T-cell (primary cell): ENCODE measurements at regions not wholly inside any gene's neighbourhood (a gene's known extent, or its start where the extent isn't known, plus 50 kb on each side); places are given as distances from the start of the nearest gene placed in this dataset.
"Not testable (repeated sequence)": the region's sequence is repeated elsewhere in the genome, so short reads cannot be mapped to it uniquely, and the experiment has no call there.

Source experiments
- ATAC-seq, 4 experiments: fragments of 200-7000 bp in 3 of 4; fragments of 150-1000 bp in 1 of 4; cut with Tn5 transposase; replicated peaks in 1 of 4; 1 replicate in 3 of 4; 2 replicates in 1 of 4; pipeline ENCODE4 v1.10.0; 2021; ENCODE audit warnings: moderate library complexity in 3 of 4, mild to moderate bottlenecking in 2 of 4, moderate number of reproducible peaks in 1 of 4
- CTCF ChIA-PET, 2 donors: fragments of 300-600 bp; sonication (Branson Sonifier 250); formaldehyde crosslinking; loops; one replicate each; lab custom pipeline; 2022; ENCODE audit warnings: antibody characterized with exemption in 2 of 2; lab: Charles Lee
- POLR2A ChIA-PET, 2 donors: fragments of 300-600 bp; sonication (Branson Sonifier 250); formaldehyde crosslinking; loops; one replicate each; lab custom pipeline; 2022; ENCODE audit warnings: antibody characterized with exemption in 2 of 2; lab: Charles Lee
- DNase-seq, 35 experiments: peaks; one replicate each; pipeline versions ENCODE4 v3.0.0 to v3.0.0-alpha.2; 2013 to 2023
- H3K27ac ChIP-seq: one replicate; pipeline ENCODE4 v1.5.1; 2013; ENCODE audit warnings: low read length
- H3K27me3 ChIP-seq, 2 experiments: replicated peaks in 1 of 2; 1 replicate in 1 of 2; 2 replicates in 1 of 2; pipeline versions ENCODE4 v1.6.1 to v1.7.0; 2013; ENCODE audit warnings: low read length in 1 of 2, mixed read lengths in 1 of 2; ENCODE audit not compliant: control insufficient read depth in 2 of 2, insufficient read depth in 2 of 2; ENCODE audit errors: extremely low read depth in 1 of 2
- H3K36me3 ChIP-seq, 2 donors: 1 replicate in 1 of 2; 2 replicates in 1 of 2; pipeline versions ENCODE4 v1.6.1 to v1.7.0; 2013; ENCODE audit warnings: low read length in 1 of 2; ENCODE audit not compliant: control insufficient read depth in 2 of 2, insufficient read depth in 1 of 2; ENCODE audit errors: extremely low read depth in 1 of 2
- H3K4me1 ChIP-seq, 2 experiments: 1 replicate in 1 of 2; 2 replicates in 1 of 2; pipeline versions ENCODE4 v1.6.1 to v1.7.0; 2013; ENCODE audit warnings: low read length in 2 of 2, mixed read lengths in 1 of 2; ENCODE audit not compliant: insufficient read depth in 2 of 2, control insufficient read depth in 1 of 2; ENCODE audit errors: extremely low read depth in 1 of 2
- H3K4me3 ChIP-seq, 2 donors: 1 replicate in 1 of 2; 2 replicates in 1 of 2; pipeline versions ENCODE4 v1.5.1 to v1.7.0; 2013; ENCODE audit warnings: mild to moderate bottlenecking in 2 of 2, low read length in 1 of 2, moderate library complexity in 1 of 2; ENCODE audit not compliant: control insufficient read depth in 1 of 2; ENCODE audit errors: extremely low read depth in 1 of 2
- H3K9me3 ChIP-seq: 2 replicates; pipeline ENCODE4 v1.7.0; 2013
- H3K27ac Mint-ChIP-seq, 2 donors: one replicate each; pipeline ENCODE4 v1.8.0; 2020 to 2021; ENCODE audit warnings: mild to moderate bottlenecking in 2 of 2, mixed read lengths in 2 of 2
- H3K27me3 Mint-ChIP-seq, 2 donors: one replicate each; pipeline ENCODE4 v1.8.0; 2021 to 2022; ENCODE audit warnings: mixed read lengths in 2 of 2
- H3K36me3 Mint-ChIP-seq: one replicate; pipeline ENCODE4 v1.8.0; 2021; ENCODE audit warnings: mixed read lengths
- H3K4me1 Mint-ChIP-seq, 3 donors: one replicate each; pipeline ENCODE4 v1.8.0; 2020 to 2022; ENCODE audit warnings: mixed read lengths in 3 of 3, mild to moderate bottlenecking in 1 of 3
- H3K4me3 Mint-ChIP-seq, 3 donors: one replicate each; pipeline ENCODE4 v1.8.0; 2020 to 2022; ENCODE audit warnings: mild to moderate bottlenecking in 3 of 3, mixed read lengths in 3 of 3, moderate library complexity in 3 of 3
- H3K9me3 Mint-ChIP-seq, 3 donors: one replicate each; pipeline ENCODE4 v1.8.0; 2020 to 2022; ENCODE audit warnings: mixed read lengths in 3 of 3
- WGBS: methylation state at CpG from one replicate; pipeline ENCODE4 v1.1.5; 2013; ENCODE audit warnings: missing lambda C conversion rate; ENCODE audit not compliant: insufficient coverage; 5-methylcytosine and 5-hydroxymethylcytosine counted together

- Mint-ChIP-seq H3K4me3 (no peak overlapping the region), H3K27ac (no peak overlapping the region), H3K27me3 (peaks cover under 1 to 8% of the 10 kb centered on the region in 2 donors), H3K4me1 (peaks cover 0 to 5% (median 4%) of the 10 kb centered on the region in 3 donors), H3K36me3 (no peaks in the 10 kb centered on the region), H3K9me3 (no peaks in the 10 kb centered on the region)
- H3K4me3 ChIP-seq: no peak overlapping the region
- ChIA-PET POLR2A (no interaction called here), CTCF (no interaction called here)
- H3K27me3 ChIP-seq: peaks cover 0 to 3% of the 10 kb centered on the region in 2 experiments
- ATAC-seq: no peak
- H3K27ac ChIP-seq: no peak overlapping the region
- WGBS: 84% methylated on average over 7 of the region's 7 CpGs
- no peaks in the 10 kb centered on the region for H3K9me3 ChIP-seq
- no peaks in the 10 kb centered on the region for H3K4me1 ChIP-seq
- H3K36me3 ChIP-seq: no peaks in the 10 kb centered on the region
- no peak for DNase-seq
Observed at GRCh38 chr1:197994907-197995407, 77.8 kb downstream of the LHX9 start.

- CTCF ChIA-PET: no interaction called here
Observed at GRCh38 chr1:197995408-197996258, 78.5 kb downstream of the LHX9 start.

GRCh38 chr1:197996259-197996512 is 79.0 kb downstream of the LHX9 start:
- CTCF ChIA-PET, H3K27me3 ChIP-seq, H3K9me3 Mint-ChIP-seq, H3K4me1 Mint-ChIP-seq, H3K9me3 ChIP-seq, H3K36me3 ChIP-seq, H3K27me3 Mint-ChIP-seq, H3K27ac Mint-ChIP-seq, POLR2A ChIA-PET, H3K4me3 ChIP-seq, ATAC-seq, DNase-seq, H3K36me3 Mint-ChIP-seq, H3K4me1 ChIP-seq, H3K27ac ChIP-seq, H3K4me3 Mint-ChIP-seq: not testable (repeated sequence)
- 88% methylated on average over 3 of the region's 3 CpGs for WGBS

More at GRCh38 chr1:197995408-197996258, 78.5 kb downstream of the LHX9 start:
- POLR2A ChIA-PET: no interaction called here
- H3K27ac ChIP-seq: no peak overlapping the region
- H3K36me3 Mint-ChIP-seq: no peaks in the 10 kb centered on the region
- DNase-seq (no peak), ATAC-seq (no peak)
- no peak overlapping the region for H3K27ac Mint-ChIP-seq
- peaks cover 4 to 8% of the 10 kb centered on the region in 2 donors for H3K27me3 Mint-ChIP-seq
- no peak overlapping the region for H3K4me3 ChIP-seq
- no peak overlapping the region for H3K4me3 Mint-ChIP-seq
- no peaks in the 10 kb centered on the region for H3K27me3 ChIP-seq
- H3K4me1 ChIP-seq: no peaks in the 10 kb centered on the region
- H3K9me3 ChIP-seq: no peaks in the 10 kb centered on the region
- no peaks in the 10 kb centered on the region for H3K9me3 Mint-ChIP-seq
- WGBS: no CpG with 5 or more reads among the region's 6 CpGs
- peaks cover 0 to 5% (median 4%) of the 10 kb centered on the region in 3 donors for H3K4me1 Mint-ChIP-seq
- no peaks in the 10 kb centered on the region for H3K36me3 ChIP-seq

GRCh38 chr1:197998110-197998509 is 80.9 kb downstream of the LHX9 start:
- POLR2A ChIA-PET: no interaction called here
- Mint-ChIP-seq H3K9me3 (no peaks in the 10 kb centered on the region), H3K36me3 (no peaks in the 10 kb centered on the region), H3K27me3 (peaks cover 8 to 10% of the 10 kb centered on the region in 2 donors), H3K4me3 (no peak overlapping the region), H3K4me1 (peaks cover 0 to 5% (median 4%) of the 10 kb centered on the region in 3 donors), H3K27ac (no peak overlapping the region)
- 66% methylated on average over 4 of the region's 5 CpGs for WGBS
- Histone ChIP-seq H3K4me3 (no peak overlapping the region), H3K27me3 (no peaks in the 10 kb centered on the region), H3K4me1 (no peaks in the 10 kb centered on the region), H3K36me3 (no peaks in the 10 kb centered on the region), H3K27ac (no peak overlapping the region), H3K9me3 (no peaks in the 10 kb centered on the region)
- CTCF ChIA-PET: no interaction called here
- no peak for ATAC-seq
- DNase-seq: no peak

GRCh38 chr1:198001776-198002408 is 84.7 kb downstream of the LHX9 start:
- no peaks in the 10 kb centered on the region for H3K4me1 ChIP-seq
- no peaks in the 10 kb centered on the region for H3K9me3 ChIP-seq
- Mint-ChIP-seq H3K27ac (no peak overlapping the region), H3K9me3 (no peaks in the 10 kb centered on the region), H3K4me3 (no peak overlapping the region), H3K4me1 (no peaks in the 10 kb centered on the region), H3K36me3 (no peaks in the 10 kb centered on the region), H3K27me3 (peaks cover 8 to 11% of the 10 kb centered on the region in 2 donors)
- H3K4me3 ChIP-seq: no peak overlapping the region
- DNase-seq (no peak), ATAC-seq (no peak)
- WGBS: no CpG with 5 or more reads among the region's 3 CpGs
- no peaks in the 10 kb centered on the region for H3K36me3 ChIP-seq
- CTCF ChIA-PET: no interaction called here
- POLR2A ChIA-PET: no interaction called here
- no peak overlapping the region for H3K27ac ChIP-seq
- H3K27me3 ChIP-seq: no peaks in the 10 kb centered on the region

- WGBS: no CpG with 5 or more reads among the region's 2 CpGs
Observed at GRCh38 chr1:198003468-198003867, 86.3 kb downstream of the LHX9 start.

More at GRCh38 chr1:198003468-198003867, 86.3 kb downstream of the LHX9 start:
- Mint-ChIP-seq H3K4me1 (no peaks in the 10 kb centered on the region), H3K27ac (no peak overlapping the region), H3K36me3 (no peaks in the 10 kb centered on the region), H3K4me3 (no peak overlapping the region), H3K9me3 (peaks cover 0 to 1% (median 0%) of the 10 kb centered on the region in 3 donors), H3K27me3 (peaks cover 8 to 12% of the 10 kb centered on the region in 2 donors)
- ATAC-seq (no peak), DNase-seq (no peak)
- Histone ChIP-seq H3K4me1 (no peaks in the 10 kb centered on the region), H3K27me3 (no peaks in the 10 kb centered on the region), H3K27ac (no peak overlapping the region), H3K9me3 (no peaks in the 10 kb centered on the region), H3K4me3 (no peak overlapping the region), H3K36me3 (no peaks in the 10 kb centered on the region)
- ChIA-PET POLR2A (interaction anchor here (0.6 kb wide), 2 partner anchors 25 to 1873 kb away, joined by 3 read pairs; no protein-coding TSS in a partner anchor), CTCF (no interaction called here)
